ENCODE measurements at regions not wholly inside any gene's neighbourhood (a gene's known extent, or its start where the extent isn't known, plus 50 kb on each side); places are given as distances from the start of the nearest gene placed in this dataset.
"Not testable (repeated sequence)": the region's sequence is repeated elsewhere in the genome, so short reads cannot be mapped to it uniquely, and the experiment has no call there.

DNA sequence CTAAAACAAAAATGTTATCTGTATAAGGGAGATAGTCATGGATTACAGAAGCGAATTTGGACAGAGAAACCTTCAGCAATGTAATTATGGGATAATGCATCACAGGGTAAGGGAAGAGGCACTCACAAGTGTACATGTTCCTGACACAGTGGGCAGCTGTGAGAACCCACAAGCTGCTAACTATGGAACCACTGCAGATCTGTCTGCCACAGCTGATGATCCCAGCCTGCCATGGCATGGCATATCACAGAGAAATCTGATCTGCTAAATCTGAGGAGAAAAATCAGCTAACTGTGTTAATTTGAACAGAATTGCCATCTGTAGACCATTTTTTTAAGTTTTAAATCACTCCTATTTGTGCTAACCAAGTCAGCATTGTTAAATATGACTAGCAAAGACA is 786.0 kb upstream of the AMELY start:
- ATAC-seq (replicated peaks) = no peak
- no peaks in the 10 kb centered on the region for H3K27me3 Mint-ChIP-seq
- H3K9me3 Mint-ChIP-seq = no peaks in the 10 kb centered on the region
- no peaks in the 10 kb centered on the region for H3K36me3 Mint-ChIP-seq (ENCODE audit: low read depth)
- H3K4me1 Mint-ChIP-seq = no peaks in the 10 kb centered on the region
- no peak overlapping the region for H3K27ac Mint-ChIP-seq
- no peak overlapping the region for H3K4me3 Mint-ChIP-seq

DNA sequence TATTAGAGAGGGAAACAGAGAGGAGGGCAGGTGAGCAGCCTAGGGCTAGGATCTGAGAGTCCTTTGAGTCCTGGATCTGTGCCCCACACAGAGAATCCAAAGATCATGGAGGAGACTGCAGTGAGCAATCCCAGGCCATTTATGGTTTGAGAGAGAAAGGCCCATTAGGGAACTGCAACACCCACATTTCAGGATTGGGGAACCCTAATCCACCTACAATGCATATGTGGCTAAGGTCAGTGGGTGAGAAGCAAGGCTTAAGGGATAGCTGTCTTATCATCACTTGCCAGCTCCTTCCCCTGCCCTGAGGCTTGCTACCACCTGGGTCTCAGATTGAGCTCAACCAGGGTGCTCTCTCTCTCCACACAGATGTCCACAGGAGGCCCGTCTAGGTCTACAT is 781.1 kb upstream of the AMELY start:
- Mint-ChIP-seq H3K27me3 (no peaks in the 10 kb centered on the region), H3K4me3 (no peak overlapping the region)

DNA sequence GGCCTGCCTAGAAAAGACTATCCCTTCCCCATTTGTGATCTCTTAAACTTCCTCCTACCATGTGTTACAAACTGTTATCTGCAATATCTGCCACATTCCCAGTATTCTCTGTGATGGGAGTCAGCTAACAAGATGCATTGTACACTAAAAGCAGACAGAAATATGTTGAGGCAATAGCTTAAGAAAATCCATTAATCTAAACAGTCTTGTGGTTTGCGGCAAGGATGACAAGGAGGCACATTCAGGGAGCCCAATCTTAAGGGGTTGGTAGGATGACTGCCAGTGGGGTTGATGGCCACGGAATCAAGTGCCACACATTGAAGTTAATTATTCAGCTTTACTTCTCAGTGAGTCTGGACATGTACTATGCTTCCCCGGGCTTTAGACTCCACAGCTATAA is 775.5 kb upstream of the AMELY start:
- no peak for ATAC-seq (replicated peaks)
- no peaks in the 10 kb centered on the region for H3K4me1 Mint-ChIP-seq
- no peaks in the 10 kb centered on the region for H3K27me3 Mint-ChIP-seq

More for the DNA sequence above, 781.1 kb upstream of the AMELY start:
- no peaks in the 10 kb centered on the region for H3K9me3 Mint-ChIP-seq
- no peak overlapping the region for H3K27ac Mint-ChIP-seq
- no peak for ATAC-seq (replicated peaks)
- H3K36me3 Mint-ChIP-seq (ENCODE audit: low read depth) = no peaks in the 10 kb centered on the region
- H3K4me1 Mint-ChIP-seq = no peaks in the 10 kb centered on the region

DNA sequence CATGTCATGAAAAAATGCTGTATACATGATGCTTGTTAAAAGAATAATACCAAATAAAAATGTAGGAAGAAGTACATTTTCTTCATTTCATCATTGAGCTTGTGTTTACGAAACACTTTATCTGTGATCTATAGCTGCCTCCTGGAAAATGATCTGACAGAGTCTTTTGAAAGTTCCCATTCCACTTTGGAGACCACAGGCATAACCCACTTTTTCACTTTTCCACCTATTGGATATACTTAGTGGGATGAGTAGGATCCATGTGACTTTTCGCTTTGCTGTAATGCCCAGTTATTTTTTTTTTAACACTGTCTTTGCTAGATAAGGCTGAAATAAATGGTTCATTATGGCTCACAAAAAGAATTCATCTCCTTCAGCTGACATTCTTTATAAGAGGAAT is 773.0 kb upstream of the AMELY start:
- no peaks in the 10 kb centered on the region for H3K27me3 Mint-ChIP-seq
- H3K4me1 Mint-ChIP-seq = no peaks in the 10 kb centered on the region
- H3K4me3 Mint-ChIP-seq = no peak overlapping the region
- no peak overlapping the region for H3K27ac Mint-ChIP-seq
- no peaks in the 10 kb centered on the region for H3K36me3 Mint-ChIP-seq (ENCODE audit: low read depth)
- no peak for ATAC-seq (replicated peaks)
- no peaks in the 10 kb centered on the region for H3K9me3 Mint-ChIP-seq

More for the DNA sequence above, 775.5 kb upstream of the AMELY start:
- Mint-ChIP-seq H3K4me3 (no peak overlapping the region), H3K9me3 (no peaks in the 10 kb centered on the region), H3K27ac (no peak overlapping the region), H3K36me3 (ENCODE audit: low read depth) (no peaks in the 10 kb centered on the region)

GRCh38 chrY:7682386-7682785 is 770.8 kb upstream of the AMELY start:
- Mint-ChIP-seq H3K4me3 (no peak overlapping the region), H3K27me3 (no peaks in the 10 kb centered on the region), H3K27ac (no peak overlapping the region), H3K9me3 (no peaks in the 10 kb centered on the region), H3K4me1 (no peaks in the 10 kb centered on the region), H3K36me3 (ENCODE audit: low read depth) (no peaks in the 10 kb centered on the region)
- ATAC-seq (replicated peaks) = no peak

- Mint-ChIP-seq H3K36me3 (ENCODE audit: low read depth) (no peaks in the 10 kb centered on the region), H3K9me3 (no peaks in the 10 kb centered on the region), H3K4me3 (no peak overlapping the region), H3K4me1 (no peaks in the 10 kb centered on the region), H3K27ac (no peak overlapping the region), H3K27me3 (no peaks in the 10 kb centered on the region)
- ATAC-seq (replicated peaks) = no peak
Observed at GRCh38 chrY:7681426-7681825, 769.9 kb upstream of the AMELY start.

GRCh38 chrY:7674465-7674864 is 762.9 kb upstream of the AMELY start:
- Mint-ChIP-seq H3K9me3 (no peaks in the 10 kb centered on the region), H3K4me1 (no peaks in the 10 kb centered on the region), H3K4me3 (no peak overlapping the region), H3K27ac (no peak overlapping the region), H3K36me3 (ENCODE audit: low read depth) (no peaks in the 10 kb centered on the region), H3K27me3 (no peaks in the 10 kb centered on the region)
- no peak for ATAC-seq (replicated peaks)

DNA sequence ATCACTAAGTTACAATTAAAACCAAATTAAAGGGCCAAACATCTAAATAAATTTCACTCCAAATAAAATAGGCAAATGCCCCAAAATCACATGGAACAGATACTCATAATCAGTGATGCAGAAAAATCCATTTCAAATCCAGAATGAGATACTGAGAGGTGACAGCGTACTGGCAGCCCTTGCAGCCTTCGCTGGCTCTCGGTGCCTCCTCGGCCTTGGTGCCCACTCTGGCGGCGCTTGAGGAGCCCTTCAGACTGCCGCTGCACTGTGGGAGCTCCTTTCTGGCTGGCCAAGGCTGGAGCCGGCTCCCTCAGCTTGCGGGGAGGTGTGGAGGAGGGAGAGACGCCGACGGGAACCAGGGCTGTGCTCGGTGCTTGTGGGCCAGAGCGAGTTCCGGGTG is 761.2 kb upstream of the AMELY start:
- no peaks in the 10 kb centered on the region for H3K36me3 Mint-ChIP-seq (ENCODE audit: low read depth)
- no peaks in the 10 kb centered on the region for H3K4me1 Mint-ChIP-seq
- H3K27ac Mint-ChIP-seq = no peak overlapping the region
- H3K9me3 Mint-ChIP-seq = no peaks in the 10 kb centered on the region
- H3K27me3 Mint-ChIP-seq = no peaks in the 10 kb centered on the region
- H3K4me3 Mint-ChIP-seq = no peak overlapping the region
- no peak for ATAC-seq (replicated peaks)

GRCh38 chrY:7663261-7663660 is 751.7 kb upstream of the AMELY start:
- ATAC-seq (replicated peaks) = no peak
- H3K9me3 Mint-ChIP-seq = no peaks in the 10 kb centered on the region
- no peaks in the 10 kb centered on the region for H3K4me1 Mint-ChIP-seq
- H3K36me3 Mint-ChIP-seq (ENCODE audit: low read depth) = no peaks in the 10 kb centered on the region
- no peaks in the 10 kb centered on the region for H3K27me3 Mint-ChIP-seq
- H3K4me3 Mint-ChIP-seq = no peak overlapping the region
- H3K27ac Mint-ChIP-seq = no peak overlapping the region

DNA sequence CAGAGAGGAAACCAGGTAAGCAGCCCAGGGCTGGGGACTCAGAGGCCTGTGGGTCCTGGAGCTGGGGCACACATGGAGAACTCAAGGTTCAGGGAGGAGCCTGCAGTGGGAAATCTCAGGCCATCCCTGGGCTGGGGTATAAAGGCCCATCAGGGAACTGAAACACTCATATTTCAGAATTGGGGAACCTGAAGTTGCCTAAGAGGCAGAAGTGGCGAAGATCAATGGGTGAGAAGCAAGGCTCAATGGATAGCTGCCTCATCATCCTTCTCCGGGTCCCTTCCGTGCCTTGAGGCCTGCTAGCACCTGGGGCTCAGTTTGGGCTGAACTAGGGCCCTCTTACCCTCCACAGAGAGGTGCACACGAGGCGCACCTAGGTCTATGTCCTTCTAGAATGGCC is 747.5 kb upstream of the AMELY start:
- H3K27ac Mint-ChIP-seq = no peak overlapping the region
- no peak overlapping the region for H3K4me3 Mint-ChIP-seq
- no peaks in the 10 kb centered on the region for H3K36me3 Mint-ChIP-seq (ENCODE audit: low read depth)
- ATAC-seq (replicated peaks) = no peak
- no peaks in the 10 kb centered on the region for H3K27me3 Mint-ChIP-seq
- no peaks in the 10 kb centered on the region for H3K4me1 Mint-ChIP-seq
- H3K9me3 Mint-ChIP-seq = no peaks in the 10 kb centered on the region

GRCh38 chrY:7656596-7656995 is 745.0 kb upstream of the AMELY start:
- Mint-ChIP-seq H3K9me3 (no peaks in the 10 kb centered on the region), H3K4me3 (no peak overlapping the region), H3K4me1 (no peaks in the 10 kb centered on the region), H3K27ac (no peak overlapping the region), H3K27me3 (no peaks in the 10 kb centered on the region), H3K36me3 (ENCODE audit: low read depth) (no peaks in the 10 kb centered on the region)
- no peak for ATAC-seq (replicated peaks)

DNA sequence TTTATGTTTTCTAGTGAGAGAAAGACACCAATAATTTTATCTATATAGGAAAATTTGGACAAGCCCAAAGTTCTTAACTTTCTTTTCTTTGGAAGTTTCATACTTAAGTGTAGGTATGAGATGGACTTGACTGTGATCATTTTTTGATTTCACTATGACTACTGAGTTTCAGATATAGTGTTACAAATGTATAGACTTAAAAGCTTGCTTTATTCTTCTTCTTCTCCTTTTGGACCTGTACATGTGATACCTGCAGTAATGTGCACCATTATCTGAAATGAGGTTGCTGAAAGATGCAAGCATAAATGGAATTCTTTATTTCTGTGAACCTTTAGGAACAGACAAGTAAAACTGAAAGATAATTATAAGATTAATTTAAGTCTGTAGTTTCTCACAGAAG is 743.4 kb upstream of the AMELY start:
- no peak overlapping the region for H3K27ac Mint-ChIP-seq
- no peaks in the 10 kb centered on the region for H3K27me3 Mint-ChIP-seq
- no peaks in the 10 kb centered on the region for H3K36me3 Mint-ChIP-seq (ENCODE audit: low read depth)
- no peaks in the 10 kb centered on the region for H3K9me3 Mint-ChIP-seq
- H3K4me1 Mint-ChIP-seq = no peaks in the 10 kb centered on the region
- no peak for ATAC-seq (replicated peaks)
- no peak overlapping the region for H3K4me3 Mint-ChIP-seq

DNA sequence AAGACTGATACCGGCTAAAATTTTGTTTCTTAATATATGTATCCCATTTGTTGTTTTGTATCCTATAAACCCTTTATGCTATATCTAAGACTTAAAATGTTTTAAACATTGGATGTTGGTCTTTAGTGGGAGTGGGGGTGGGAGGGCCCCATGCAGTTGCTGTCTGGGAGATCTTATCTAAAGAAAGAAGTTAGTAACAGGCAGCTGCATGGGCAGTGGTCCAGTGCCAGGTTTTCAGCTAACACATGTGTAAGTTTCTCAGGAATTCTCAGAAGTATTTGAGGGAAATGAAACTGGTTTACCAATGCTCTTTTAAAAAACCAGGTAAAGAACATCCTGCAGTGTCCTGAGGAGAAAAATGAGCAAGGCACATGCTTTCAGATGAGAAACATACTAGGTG is 738.3 kb upstream of the AMELY start:
- not testable (repeated sequence) for H3K36me3 Mint-ChIP-seq (ENCODE audit: low read depth); H3K4me3 Mint-ChIP-seq; ATAC-seq (replicated peaks); H3K27me3 Mint-ChIP-seq; H3K27ac Mint-ChIP-seq; H3K4me1 Mint-ChIP-seq; H3K9me3 Mint-ChIP-seq
